ENCODE measurements at regions not wholly inside any gene's neighbourhood (a gene's known extent, or its start where the extent isn't known, plus 50 kb on each side); places are given as distances from the start of the nearest gene placed in this dataset.

GRCh38 chr3:46113608-46114007 is 86.3 kb upstream of the XCR1 start:
- Histone ChIP-seq H3K27me3 (ENCODE audit: control insufficient read depth, low read length) (0 out of 2 replicates have a peak, but pooled peaks cover 7% of the 10 kb centered on the region), H3K4me2 (ENCODE audit: low read length) (no peak overlapping the region), H3K4me1 (ENCODE audit: control insufficient read depth, low read length) (no peaks in the 10 kb centered on the region), H3F3A (ENCODE audit: control insufficient read depth, insufficient read depth) (no peaks in the 10 kb centered on the region), H3K9me3 (ENCODE audit: control insufficient read depth, insufficient read depth, low read length) (no peaks in the 10 kb centered on the region), H3K79me2 (ENCODE audit: control insufficient read depth, low read length) (no peaks in the 10 kb centered on the region), H3K36me3 (ENCODE audit: control insufficient read depth, low read length) (no peaks in the 10 kb centered on the region), H3K27ac (ENCODE audit: low read depth, low read length) (no peak overlapping the region), H3K4me3 (ENCODE audit: low read length) (no peak overlapping the region), H4K20me1 (ENCODE audit: control insufficient read depth, insufficient read depth, low read depth, low read length) (no peaks in the 10 kb centered on the region), H3K9me2 (replicated peaks; ENCODE audit: control insufficient read depth, low read length) (no peaks in the 10 kb centered on the region)
- TF ChIP-seq EZH2phosphoT487 (IDR thresholded peaks at IDR 0.05; ENCODE audit: borderline replicate concordance, low read length) (no peak), CTCF (IDR thresholded peaks at IDR 0.05; ENCODE audit: low read depth, low read length, poor library complexity, severe bottlenecking) (no peak)

DNA sequence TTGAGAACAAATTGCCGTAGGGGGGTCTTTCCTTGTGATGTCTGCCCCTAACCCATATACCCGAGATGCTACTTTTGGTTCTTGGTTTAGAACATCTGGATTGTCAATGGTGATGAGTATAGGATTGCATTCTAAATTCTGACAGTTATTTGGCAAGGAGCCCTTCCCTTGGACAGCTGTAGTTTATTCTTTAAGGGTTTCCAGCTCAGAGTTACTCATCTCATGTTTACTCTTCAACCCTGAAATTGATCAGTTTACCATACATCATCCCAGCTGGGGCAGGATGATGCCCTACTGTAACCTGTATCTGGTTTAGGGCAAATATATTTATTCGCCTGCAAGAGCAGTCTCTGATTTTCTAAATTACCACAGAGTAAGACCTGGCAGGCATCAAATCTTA is 85.7 kb upstream of the XCR1 start:
- H3K9me2 ChIP-seq (replicated peaks; ENCODE audit: control insufficient read depth, low read length), result no peaks in the 10 kb centered on the region
- H3K4me1 ChIP-seq (ENCODE audit: control insufficient read depth, low read length), result no peaks in the 10 kb centered on the region
- no peaks in the 10 kb centered on the region for H3K9me3 ChIP-seq (ENCODE audit: control insufficient read depth, insufficient read depth, low read length)
- no peak overlapping the region for H3K4me2 ChIP-seq (ENCODE audit: low read length)
- no peaks in the 10 kb centered on the region for H3K79me2 ChIP-seq (ENCODE audit: control insufficient read depth, low read length)
- H3F3A ChIP-seq (ENCODE audit: control insufficient read depth, insufficient read depth), result no peaks in the 10 kb centered on the region
- H3K36me3 ChIP-seq (ENCODE audit: control insufficient read depth, low read length), result no peaks in the 10 kb centered on the region
- TF ChIP-seq EZH2phosphoT487 (IDR thresholded peaks at IDR 0.05; ENCODE audit: borderline replicate concordance, low read length) (no peak), CTCF (IDR thresholded peaks at IDR 0.05; ENCODE audit: low read depth, low read length, poor library complexity, severe bottlenecking) (no peak)
- H3K27ac ChIP-seq (ENCODE audit: low read depth, low read length), result no peak overlapping the region
- no peaks in the 10 kb centered on the region for H4K20me1 ChIP-seq (ENCODE audit: control insufficient read depth, insufficient read depth, low read depth, low read length)
- H3K27me3 ChIP-seq (ENCODE audit: control insufficient read depth, low read length), result 0 out of 2 replicates have a peak, but pooled peaks cover 7% of the 10 kb centered on the region
- no peak overlapping the region for H3K4me3 ChIP-seq (ENCODE audit: low read length)

GRCh38 chr3:46112296-46112695 is 85.0 kb upstream of the XCR1 start:
- H3K27ac ChIP-seq (ENCODE audit: low read depth, low read length), result no peak overlapping the region
- no peaks in the 10 kb centered on the region for H3K9me2 ChIP-seq (replicated peaks; ENCODE audit: control insufficient read depth, low read length)
- H3F3A ChIP-seq (ENCODE audit: control insufficient read depth, insufficient read depth), result no peaks in the 10 kb centered on the region

More at GRCh38 chr3:46112296-46112695, 85.0 kb upstream of the XCR1 start:
- Histone ChIP-seq H3K27me3 (ENCODE audit: control insufficient read depth, low read length) (0 out of 2 replicates have a peak, but pooled peaks cover 7% of the 10 kb centered on the region), H3K79me2 (ENCODE audit: control insufficient read depth, low read length) (no peaks in the 10 kb centered on the region), H4K20me1 (ENCODE audit: control insufficient read depth, insufficient read depth, low read depth, low read length) (no peaks in the 10 kb centered on the region), H3K9me3 (ENCODE audit: control insufficient read depth, insufficient read depth, low read length) (no peaks in the 10 kb centered on the region), H3K36me3 (ENCODE audit: control insufficient read depth, low read length) (no peaks in the 10 kb centered on the region), H3K4me2 (ENCODE audit: low read length) (no peak overlapping the region), H3K4me1 (ENCODE audit: control insufficient read depth, low read length) (no peaks in the 10 kb centered on the region), H3K4me3 (ENCODE audit: low read length) (no peak overlapping the region)
- TF ChIP-seq CTCF (IDR thresholded peaks at IDR 0.05; ENCODE audit: low read depth, low read length, poor library complexity, severe bottlenecking) (no peak), EZH2phosphoT487 (IDR thresholded peaks at IDR 0.05; ENCODE audit: borderline replicate concordance, low read length) (no peak)
